GM10248 (cell line): ENCODE measurements at regions not wholly inside any gene's neighbourhood (a gene's known extent, or its start where the extent isn't known, plus 50 kb on each side); places are given as distances from the start of the nearest gene placed in this dataset.

Experiments
- CTCF ChIA-PET: fragments of 300-600 bp; sonication (Branson Sonifier 250); formaldehyde crosslinking; extraction: SDS; loops from one replicate; lab custom pipeline; 2021; ENCODE audit warnings: antibody characterized with exemption; lab: Yijun Ruan, JAX
- POLR2A ChIA-PET: fragments of 350-650 bp; sonication (Branson Sonifier 250); formaldehyde crosslinking; extraction: SDS; loops from one replicate; lab custom pipeline; 2020; ENCODE audit warnings: antibody characterized with exemption; lab: Yijun Ruan, JAX
- DNase-seq: peaks from one replicate; pipeline ENCODE4 v3.0.0; 2012; ENCODE audit errors: extremely low spot score
- CTCF ChIP-seq: IDR thresholded peaks from 2 replicates; pipeline ENCODE4 v1.5.1; 2012; ENCODE audit warnings: mild to moderate bottlenecking, low read depth; ENCODE audit errors: extremely low read depth, missing control alignments, control extremely low read depth

GRCh38 chr2:53095664-53096063 is 671.9 kb upstream of the CHAC2 start:
- TF ChIP-seq CTCF: no peak
- CTCF ChIA-PET: interaction anchor here (1.2 kb wide), 1 partner anchor 19 kb away, joined by 3 read pairs; no protein-coding TSS in a partner anchor
- POLR2A ChIA-PET: no interaction called here
- no peak for DNase-seq

GRCh38 chr2:53095227-53095626 is 672.4 kb upstream of the CHAC2 start:
- no peak for TF ChIP-seq CTCF
- CTCF ChIA-PET: interaction anchor here (1.2 kb wide), 1 partner anchor 18 kb away, joined by 3 read pairs; no protein-coding TSS in a partner anchor
- DNase-seq: no peak
- POLR2A ChIA-PET: no interaction called here

GRCh38 chr2:53093355-53093754 is 674.2 kb upstream of the CHAC2 start:
- ChIA-PET CTCF (no interaction called here), POLR2A (no interaction called here)
- TF ChIP-seq CTCF: no peak
- no peak for DNase-seq

- no peak for DNase-seq
- ChIA-PET CTCF (interaction anchor here (1.1 kb wide), 1 partner anchor 12 kb away, joined by 3 read pairs; no protein-coding TSS in a partner anchor), POLR2A (no interaction called here)
- no peak for TF ChIP-seq CTCF
These were observed 676.4 kb upstream of the CHAC2 start for GRCh38 chr2:53091183-53091582.

GRCh38 chr2:53087874-53088461 is 679.6 kb upstream of the CHAC2 start:
- DNase-seq: no peak
- no peak for TF ChIP-seq CTCF
- CTCF ChIA-PET: no interaction called here
- POLR2A ChIA-PET: no interaction called here

- DNase-seq: no peak
- TF ChIP-seq CTCF: no peak
- ChIA-PET CTCF (no interaction called here), POLR2A (no interaction called here)
These were observed 680.2 kb upstream of the CHAC2 start for GRCh38 chr2:53087262-53087873.
